Activated CD8-positive, alpha-beta T cell treated with anti-CD3 and anti-CD28 coated beads for 36 hours (primary cell): ENCODE measurements at regions not wholly inside any gene's neighbourhood (a gene's known extent, or its start where the extent isn't known, plus 50 kb on each side); places are given as distances from the start of the nearest gene placed in this dataset.

Source experiments
- ATAC-seq: fragments of 200-7000 bp; cut with Tn5 transposase; one replicate; pipeline ENCODE4 v1.10.0; 2021; ENCODE audit warnings: mild to moderate bottlenecking, moderate library complexity
- CTCF ChIA-PET: fragments of 350-600 bp; sonication (Branson Sonifier 250); formaldehyde crosslinking; loops from one replicate; lab custom pipeline; 2021; ENCODE audit warnings: antibody characterized with exemption; lab: Charles Lee
- POLR2A ChIA-PET: fragments of 350-600 bp; sonication (Branson Sonifier 250); formaldehyde crosslinking; loops from one replicate; lab custom pipeline; 2021; ENCODE audit warnings: antibody characterized with exemption; lab: Charles Lee
- DNase-seq: peaks from one replicate; pipeline ENCODE4 v3.0.0-alpha.2; 2020
- H3K27ac Mint-ChIP-seq: one replicate; pipeline ENCODE4 v1.8.0; 2021; ENCODE audit warnings: mild to moderate bottlenecking, mixed read lengths
- H3K27me3 Mint-ChIP-seq: one replicate; pipeline ENCODE4 v1.8.0; 2021; ENCODE audit warnings: mixed read lengths
- H3K36me3 Mint-ChIP-seq: one replicate; pipeline ENCODE4 v1.8.0; 2021; ENCODE audit warnings: low read depth, mixed read lengths
- H3K4me1 Mint-ChIP-seq: one replicate; pipeline ENCODE4 v1.8.0; 2021; ENCODE audit warnings: low read depth, mixed read lengths
- H3K4me3 Mint-ChIP-seq: one replicate; pipeline ENCODE4 v1.8.0; 2021; ENCODE audit warnings: mild to moderate bottlenecking, moderate library complexity, mixed read lengths
- H3K9me3 Mint-ChIP-seq: one replicate; pipeline ENCODE4 v1.8.0; 2021; ENCODE audit warnings: mixed read lengths
- CTCF ChIP-seq: fragments of 200-600 bp; IDR thresholded peaks from one replicate; pipeline ENCODE4 v1.8.0; 2022; ENCODE audit warnings: antibody characterized with exemption, mild to moderate bottlenecking
- intact Hi-C: fragments of 100-400 bp; cut with micrococcal nuclease; formaldehyde crosslinking; loops from one replicate; pipeline ENCODE4 v1.10.0; 2022

- no peaks in the 10 kb centered on the region for H3K4me1 Mint-ChIP-seq
- H3K27me3 Mint-ChIP-seq = peaks cover 15% of the 10 kb centered on the region
- H3K27ac Mint-ChIP-seq = no peak overlapping the region
- no peak overlapping the region for H3K4me3 Mint-ChIP-seq
- intact Hi-C loops = no loop called here
- no peak for ATAC-seq
- no peaks in the 10 kb centered on the region for H3K36me3 Mint-ChIP-seq
- DNase-seq = no peak
- no peaks in the 10 kb centered on the region for H3K9me3 Mint-ChIP-seq
- ChIA-PET CTCF (no interaction called here), POLR2A (no interaction called here)
- TF ChIP-seq CTCF = no peak
Measured at GRCh38 chr2:236674646-236675045, 105.0 kb downstream of the ACKR3 start.

DNA sequence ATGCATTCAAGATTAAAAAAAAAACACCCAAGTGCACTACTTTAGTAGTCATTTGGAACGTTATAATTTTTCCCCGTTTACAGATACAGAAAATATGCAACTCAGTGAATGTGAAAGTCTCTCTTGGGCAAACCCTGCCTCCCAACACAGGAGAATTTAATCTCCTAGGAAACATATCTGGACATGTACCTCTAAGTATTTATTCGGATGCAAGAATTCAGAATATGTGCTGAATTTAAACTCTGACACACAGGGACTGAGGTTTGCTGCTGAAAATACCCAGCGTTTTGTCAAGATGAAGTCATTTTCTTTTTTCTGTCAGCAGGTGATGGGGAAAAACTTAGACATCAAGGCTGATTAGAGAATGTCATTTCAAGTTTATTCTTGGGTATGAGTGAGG lies 105.4 kb downstream of the ACKR3 start:
- intact Hi-C loops = no loop called here
- Mint-ChIP-seq H3K36me3 (no peaks in the 10 kb centered on the region), H3K4me1 (no peaks in the 10 kb centered on the region), H3K4me3 (no peak overlapping the region), H3K27me3 (peaks cover 15% of the 10 kb centered on the region), H3K27ac (no peak overlapping the region), H3K9me3 (no peaks in the 10 kb centered on the region)
- POLR2A ChIA-PET = no interaction called here
- CTCF ChIA-PET = no interaction called here
- TF ChIP-seq CTCF = no peak
- ATAC-seq (no peak), DNase-seq (no peak)

DNA sequence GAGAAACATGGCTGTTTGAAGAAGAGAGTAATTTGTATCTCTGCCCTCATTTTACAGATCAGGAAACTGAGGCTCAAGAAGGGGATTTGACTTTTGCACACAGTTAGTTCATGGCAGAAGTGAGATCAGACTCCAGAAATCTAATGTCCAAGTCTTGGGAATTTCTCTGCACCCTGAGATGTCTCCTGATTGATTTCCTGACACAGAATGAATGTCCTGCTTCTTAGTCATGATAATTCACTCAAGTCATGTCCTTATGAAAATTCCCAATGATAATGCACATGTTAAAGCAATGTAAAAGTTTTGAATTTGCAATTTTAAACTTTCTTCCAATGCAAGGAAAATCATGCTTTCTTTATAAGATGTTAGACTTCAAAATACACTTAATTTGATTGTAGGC lies 105.9 kb downstream of the ACKR3 start:
- ChIA-PET POLR2A (no interaction called here), CTCF (no interaction called here)
- Mint-ChIP-seq H3K4me3 (no peak overlapping the region), H3K36me3 (no peaks in the 10 kb centered on the region), H3K27me3 (peaks cover 15% of the 10 kb centered on the region), H3K4me1 (no peaks in the 10 kb centered on the region), H3K27ac (no peak overlapping the region), H3K9me3 (no peaks in the 10 kb centered on the region)
- no peak for TF ChIP-seq CTCF
- ATAC-seq = no peak
- no peak for DNase-seq
- intact Hi-C loops = no loop called here

DNA sequence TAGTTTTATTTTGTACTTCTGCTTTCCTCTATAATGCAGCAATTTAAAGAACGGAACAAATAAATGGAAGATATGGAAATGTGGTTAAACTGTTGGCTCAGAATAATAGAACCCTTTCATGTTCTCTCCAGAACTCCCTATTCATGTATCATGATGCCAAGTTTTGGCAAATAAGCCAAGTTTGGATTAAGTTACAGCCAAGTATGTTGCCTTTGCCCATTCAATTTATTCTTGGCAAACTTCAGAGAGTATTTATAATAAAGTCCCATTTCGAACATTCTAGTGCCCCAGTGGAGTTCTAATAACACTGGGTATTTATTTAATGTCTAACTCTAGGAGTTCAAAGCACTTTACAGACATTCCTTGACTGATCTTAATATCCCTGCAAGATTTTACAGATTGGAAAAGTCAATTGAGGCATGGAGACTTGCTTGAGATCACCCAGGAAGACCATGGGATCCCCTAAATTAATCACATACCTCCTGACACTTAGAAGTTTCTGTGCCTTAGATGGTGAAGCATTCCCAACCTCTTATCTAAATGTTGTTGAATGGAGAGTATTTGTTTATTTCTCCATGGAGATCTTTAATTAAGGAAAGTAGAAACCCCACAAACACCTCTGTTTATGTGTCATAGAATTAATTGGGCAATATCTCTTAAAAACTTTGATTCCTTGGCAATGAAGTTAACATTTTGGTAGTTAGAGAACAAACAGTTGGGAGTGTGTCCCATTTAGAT lies 106.7 kb downstream of the ACKR3 start:
- CTCF ChIA-PET = no interaction called here
- Mint-ChIP-seq H3K4me1 (no peaks in the 10 kb centered on the region), H3K27ac (no peak overlapping the region), H3K9me3 (no peaks in the 10 kb centered on the region), H3K4me3 (no peak overlapping the region), H3K36me3 (no peaks in the 10 kb centered on the region), H3K27me3 (peaks cover 15% of the 10 kb centered on the region)
- POLR2A ChIA-PET = no interaction called here
- intact Hi-C loops = no loop called here
- no peak for TF ChIP-seq CTCF
- no peak for ATAC-seq
- DNase-seq = no peak

GRCh38 chr2:236677368-236677767 lies 107.7 kb downstream of the ACKR3 start:
- ChIA-PET CTCF (no interaction called here), POLR2A (no interaction called here)
- H3K27ac Mint-ChIP-seq = no peak overlapping the region
- H3K27me3 Mint-ChIP-seq = peaks cover 15% of the 10 kb centered on the region
- TF ChIP-seq CTCF = no peak
- no peaks in the 10 kb centered on the region for H3K36me3 Mint-ChIP-seq
- DNase-seq (no peak), ATAC-seq (no peak)
- no peak overlapping the region for H3K4me3 Mint-ChIP-seq
- no peaks in the 10 kb centered on the region for H3K4me1 Mint-ChIP-seq
- no peaks in the 10 kb centered on the region for H3K9me3 Mint-ChIP-seq
- intact Hi-C loops = no loop called here
